ENCODE measurements at regions not wholly inside any gene's neighbourhood (a gene's known extent, or its start where the extent isn't known, plus 50 kb on each side); places are given as distances from the start of the nearest gene placed in this dataset.

GRCh38 chr1:166383635-166384346 is 217.0 kb upstream of the FAM78B start:
- TF ChIP-seq CTCF (IDR thresholded peaks at IDR 0.05 in 4 of 5, conservative IDR thresholded peaks at IDR 0.05 in 1 of 5) = no peak
- no peak for TF ChIP-seq POLR2A (IDR thresholded peaks at IDR 0.05)

All from gastrocnemius medialis (tissue), 4 donors.